Smooth muscle cell (in vitro differentiated cells): ENCODE measurements at regions not wholly inside any gene's neighbourhood (a gene's known extent, or its start where the extent isn't known, plus 50 kb on each side); places are given as distances from the start of the nearest gene placed in this dataset.

Experiments used
- DNase-seq: peaks from one replicate; lab custom pipeline; 2025; ENCODE audit not compliant: unreplicated experiment; lab: John Stamatoyannopoulos, UW
- H2AFZ ChIP-seq: fragments of 200-600 bp; sonication (generic); 2 replicates; pipeline ENCODE4 v1.6.0; 2016; ENCODE audit warnings: antibody characterized with exemption, low read depth, mild to moderate bottlenecking
- H3F3A ChIP-seq: fragments of 200-600 bp; sonication (generic); 2 replicates; pipeline ENCODE4 v1.6.0; 2017; ENCODE audit warnings: antibody characterized with exemption, low read depth
- H3K27ac ChIP-seq: fragments of 200-600 bp; sonication (generic); 2 replicates; pipeline ENCODE4 v1.5.1; 2016; ENCODE audit warnings: low read depth, mild to moderate bottlenecking
- H3K27me3 ChIP-seq: fragments of 200-600 bp; sonication (generic); 2 replicates; pipeline ENCODE4 v1.6.1; 2016; ENCODE audit warnings: low read depth, mild to moderate bottlenecking
- H3K36me3 ChIP-seq: fragments of 200-600 bp; sonication (generic); 2 replicates; pipeline ENCODE4 v1.5.1; 2016; ENCODE audit warnings: low read depth
- H3K4me1 ChIP-seq: fragments of 200-600 bp; sonication (generic); 2 replicates; pipeline ENCODE4 v1.5.1; 2016; ENCODE audit warnings: low read depth
- H3K4me2 ChIP-seq: fragments of 200-600 bp; sonication (generic); 2 replicates; pipeline ENCODE4 v1.6.0; 2016; ENCODE audit warnings: mild to moderate bottlenecking
- H3K4me3 ChIP-seq: fragments of 200-600 bp; sonication (generic); 2 replicates; pipeline ENCODE4 v1.5.1; 2016; ENCODE audit warnings: mild to moderate bottlenecking
- H3K79me2 ChIP-seq: fragments of 200-600 bp; sonication (generic); 2 replicates; pipeline ENCODE4 v1.6.0; 2016; ENCODE audit warnings: low read depth, mild to moderate bottlenecking
- H3K9ac ChIP-seq: fragments of 200-600 bp; sonication (generic); 2 replicates; pipeline ENCODE4 v1.6.0; 2016; ENCODE audit warnings: low read depth
- H3K9me3 ChIP-seq: fragments of 200-600 bp; sonication (generic); replicated peaks from 2 replicates; pipeline ENCODE4 v1.5.1; 2016; ENCODE audit warnings: low read depth
- H4K20me1 ChIP-seq: fragments of 200-600 bp; sonication (generic); 2 replicates; pipeline ENCODE4 v1.6.0; 2016; ENCODE audit warnings: low read depth
- CTCF ChIP-seq: fragments of 200-600 bp; sonication (generic); IDR thresholded peaks from 2 replicates; pipeline ENCODE4 v1.5.1; 2017; ENCODE audit warnings: borderline replicate concordance, mild to moderate bottlenecking, antibody characterized with exemption; ENCODE audit not compliant: insufficient read depth, poor library complexity, severe bottlenecking
- whole genome bisulfite sequencing: methylation state at CpG from one replicate; pipeline ENCODE4 v1.1.7; 2016; ENCODE audit warnings: low lambda C conversion rate; 5-methylcytosine and 5-hydroxymethylcytosine counted together

- Histone ChIP-seq H3F3A (no peaks in the 10 kb centered on the region), H2AFZ (no peak overlapping the region), H3K4me1 (no peaks in the 10 kb centered on the region), H3K79me2 (no peaks in the 10 kb centered on the region), H3K9me3 (no peaks in the 10 kb centered on the region), H3K27ac (no peak overlapping the region), H3K9ac (no peak overlapping the region), H3K27me3 (no peaks in the 10 kb centered on the region), H3K4me2 (no peak overlapping the region), H3K36me3 (no peaks in the 10 kb centered on the region), H3K4me3 (no peak overlapping the region), H4K20me1 (no peaks in the 10 kb centered on the region)
- no peak for TF ChIP-seq CTCF
- DNase-seq = no peak
- 96% methylated on average over 4 of the region's 4 CpGs for WGBS
Observed at GRCh38 chr4:130183766-130184165, 1087.8 kb downstream of the C4orf33 start.

GRCh38 chr4:130185123-130185522 is 1089.2 kb downstream of the C4orf33 start:
- H3K4me1 ChIP-seq = no peaks in the 10 kb centered on the region
- H3K4me3 ChIP-seq = no peak overlapping the region
- H2AFZ ChIP-seq = no peak overlapping the region
- DNase-seq = no peak
- no peak overlapping the region for H3K27ac ChIP-seq
- no peak overlapping the region for H3K9ac ChIP-seq
- no peak overlapping the region for H3K4me2 ChIP-seq
- no peaks in the 10 kb centered on the region for H3K9me3 ChIP-seq
- TF ChIP-seq CTCF = no peak
- H3K27me3 ChIP-seq = no peaks in the 10 kb centered on the region
- H3K79me2 ChIP-seq = no peaks in the 10 kb centered on the region
- no peaks in the 10 kb centered on the region for H3F3A ChIP-seq
- no peaks in the 10 kb centered on the region for H4K20me1 ChIP-seq
- H3K36me3 ChIP-seq = no peaks in the 10 kb centered on the region

- H3K4me3 ChIP-seq = no peak overlapping the region
- no peak overlapping the region for H2AFZ ChIP-seq
- no peak for TF ChIP-seq CTCF
- no peak overlapping the region for H3K9ac ChIP-seq
- H3K27me3 ChIP-seq = no peaks in the 10 kb centered on the region
- no peaks in the 10 kb centered on the region for H3K36me3 ChIP-seq
- no peaks in the 10 kb centered on the region for H3F3A ChIP-seq
- no peak for DNase-seq
- WGBS = 89% methylated on average over 3 of the region's 3 CpGs
- no peaks in the 10 kb centered on the region for H3K9me3 ChIP-seq
- no peak overlapping the region for H3K4me2 ChIP-seq
- H3K27ac ChIP-seq = no peak overlapping the region
- H4K20me1 ChIP-seq = no peaks in the 10 kb centered on the region
- H3K4me1 ChIP-seq = no peaks in the 10 kb centered on the region
- no peaks in the 10 kb centered on the region for H3K79me2 ChIP-seq
Observed at GRCh38 chr4:130186931-130187330, 1091.0 kb downstream of the C4orf33 start.

DNA sequence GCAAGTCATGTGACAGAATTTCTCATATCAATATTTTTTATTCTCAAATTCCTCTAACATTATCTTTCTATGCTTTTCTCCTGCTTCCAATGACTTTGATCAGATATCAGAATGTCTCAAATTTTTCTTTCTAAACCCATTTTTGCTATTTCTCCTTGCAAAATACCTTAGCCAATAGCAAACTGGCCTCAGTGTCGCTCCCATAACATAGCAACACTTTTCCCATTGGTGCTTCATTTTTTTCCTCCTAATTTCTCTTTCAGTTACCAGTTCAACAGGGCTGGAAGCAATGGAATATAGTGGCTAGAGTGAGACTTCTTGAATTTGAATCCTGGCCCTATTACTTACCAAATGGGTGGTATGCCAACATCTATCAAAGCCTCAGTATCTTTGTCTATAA is 1091.6 kb downstream of the C4orf33 start:
- no peaks in the 10 kb centered on the region for H3K27me3 ChIP-seq
- WGBS = 97% methylated on average over 1 of the region's 1 CpG
- H4K20me1 ChIP-seq = no peaks in the 10 kb centered on the region
- no peak overlapping the region for H3K9ac ChIP-seq
- no peaks in the 10 kb centered on the region for H3K36me3 ChIP-seq
- no peaks in the 10 kb centered on the region for H3K79me2 ChIP-seq
- no peak for TF ChIP-seq CTCF
- H3K4me2 ChIP-seq = no peak overlapping the region
- no peak overlapping the region for H3K4me3 ChIP-seq
- H3K9me3 ChIP-seq = no peaks in the 10 kb centered on the region
- H3K4me1 ChIP-seq = no peaks in the 10 kb centered on the region
- no peak for DNase-seq
- H3K27ac ChIP-seq = no peak overlapping the region
- H3F3A ChIP-seq = no peaks in the 10 kb centered on the region
- no peak overlapping the region for H2AFZ ChIP-seq
